GM19395 (cell line): ENCODE measurements at regions not wholly inside any gene's neighbourhood (a gene's known extent, or its start where the extent isn't known, plus 50 kb on each side); places are given as distances from the start of the nearest gene placed in this dataset.

Experiments used
- ATAC-seq: cut with Tn5 transposase; IDR thresholded peaks from one replicate; pipeline ENCODE4 v1.9.1; 2021; ENCODE audit warnings: mild to moderate bottlenecking, moderate library complexity; ENCODE audit not compliant: unreplicated experiment

GRCh38 chr20:16123623-16124022 is 449.6 kb downstream of the KIF16B start:
- ATAC-seq: no peak

DNA sequence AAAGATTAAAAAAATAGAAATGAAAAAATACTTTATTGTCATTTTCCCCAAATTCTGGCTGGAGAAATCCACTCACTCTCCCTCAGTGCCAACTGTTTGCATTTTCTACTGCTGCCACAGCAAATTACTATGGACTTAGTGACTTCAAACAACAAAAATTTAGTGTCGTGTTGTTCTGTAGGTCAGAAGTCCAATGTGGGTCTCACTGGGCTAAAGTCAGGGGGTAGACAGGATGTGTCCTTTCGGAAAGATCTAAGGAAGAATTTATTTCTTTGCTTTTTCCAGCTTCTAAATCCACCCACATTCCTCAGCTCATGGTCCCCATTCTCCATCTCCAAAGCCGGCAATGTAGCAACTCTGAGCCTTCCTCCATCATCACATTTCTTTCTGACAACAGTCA is 453.3 kb downstream of the KIF16B start:
- ATAC-seq: no peak

DNA sequence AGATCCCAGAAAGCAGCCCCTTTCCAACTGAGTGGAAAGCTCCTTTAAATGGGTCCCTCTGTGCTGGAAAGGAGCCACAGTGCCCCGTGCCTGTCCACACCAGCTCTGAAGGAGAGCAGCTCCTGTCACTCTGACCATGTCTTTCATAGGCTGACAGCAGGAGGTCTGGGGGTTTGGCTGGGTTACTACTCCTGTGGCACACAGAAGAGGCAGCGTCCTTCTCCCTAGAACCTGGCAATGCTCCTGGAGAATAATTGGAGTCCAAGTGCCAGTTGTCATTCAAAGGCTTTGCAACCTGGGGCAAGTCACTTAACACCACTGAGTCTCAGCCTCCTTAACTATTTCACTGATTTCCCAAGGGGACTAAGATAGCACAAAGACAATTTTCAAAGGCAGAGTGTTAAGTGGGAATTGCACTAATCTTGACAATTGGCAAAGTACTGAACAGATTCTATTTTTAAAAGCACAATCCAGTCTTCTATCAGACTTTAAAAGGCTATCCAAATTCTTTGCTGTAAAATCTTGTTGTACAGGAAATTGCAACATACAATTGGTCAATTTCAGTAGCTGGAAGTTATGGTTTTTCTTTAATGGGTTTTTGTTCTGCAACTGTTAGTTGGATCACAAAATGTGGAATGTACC is 457.2 kb downstream of the KIF16B start:
- ATAC-seq: no peak

- ATAC-seq: no peak
Measured at GRCh38 chr20:16113736-16114135, 459.5 kb downstream of the KIF16B start.

GRCh38 chr20:16111852-16112412 is 461.3 kb downstream of the KIF16B start:
- no peak for ATAC-seq

DNA sequence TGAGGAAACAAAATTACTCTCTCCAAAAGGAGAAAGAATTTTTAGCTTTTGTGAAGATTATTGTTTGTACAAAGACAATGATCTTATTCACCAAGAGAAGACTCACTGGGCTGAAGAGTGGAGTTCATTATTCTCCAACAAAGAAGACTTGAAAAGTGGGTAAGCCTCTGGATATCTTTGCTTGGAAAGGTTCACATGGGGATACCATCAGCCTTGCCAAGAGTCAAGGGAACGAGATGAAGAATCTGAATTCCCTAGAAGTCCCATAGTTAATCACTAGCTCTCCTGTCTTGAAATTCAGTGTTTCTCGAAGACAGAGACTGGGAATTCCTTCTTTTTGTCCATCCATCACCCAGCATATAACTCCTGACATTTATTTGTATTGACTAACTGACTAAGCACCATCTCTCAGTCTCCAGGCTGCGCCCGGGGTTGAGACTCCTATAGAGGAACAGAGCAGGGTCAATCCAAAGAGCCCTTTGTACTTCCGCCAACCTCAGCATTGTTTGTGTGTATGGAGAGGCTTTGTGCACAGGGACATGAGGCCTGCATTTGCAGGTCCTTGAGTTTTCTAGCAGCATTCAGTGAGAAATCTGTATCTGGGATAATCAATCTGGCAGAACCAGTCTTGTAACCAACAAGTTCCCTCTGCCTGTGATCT is 461.9 kb downstream of the KIF16B start:
- ATAC-seq: no peak

DNA sequence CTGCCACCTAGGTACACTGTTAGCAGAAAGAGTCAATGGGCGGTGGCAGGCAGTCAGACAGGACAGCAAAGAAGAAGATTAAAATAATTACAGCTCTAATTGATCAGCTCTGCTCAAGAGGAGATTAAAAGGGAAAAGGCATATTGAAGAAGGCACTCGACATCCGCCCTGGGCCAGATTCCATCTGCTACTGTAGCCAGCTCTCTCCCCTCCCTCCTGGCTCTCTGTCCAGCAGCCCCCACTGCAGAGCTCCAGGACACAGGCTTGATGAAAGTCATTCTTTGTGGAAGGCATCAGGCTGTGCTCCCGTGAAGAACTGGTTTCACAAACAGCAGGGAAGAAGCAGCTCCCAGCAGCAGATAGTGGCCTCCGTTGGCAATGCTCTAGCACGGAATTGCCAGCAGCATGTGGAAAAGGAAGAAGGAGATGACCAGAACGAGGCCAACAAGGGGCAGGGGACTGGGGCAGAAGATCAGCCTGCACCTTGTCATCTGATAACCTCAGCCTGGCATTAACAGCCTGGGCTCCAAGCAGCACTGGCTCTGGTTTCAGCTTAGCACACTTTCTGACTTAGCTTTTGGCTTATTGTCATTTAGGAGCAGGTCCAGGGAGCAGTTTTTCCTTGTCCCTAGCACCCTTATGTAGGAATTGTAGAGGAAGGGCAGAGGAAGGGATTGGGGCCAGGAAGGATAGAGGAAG is 465.9 kb downstream of the KIF16B start:
- ATAC-seq: no peak

- no peak for ATAC-seq
Measured at GRCh38 chr20:16106191-16106849, 466.9 kb downstream of the KIF16B start.

DNA sequence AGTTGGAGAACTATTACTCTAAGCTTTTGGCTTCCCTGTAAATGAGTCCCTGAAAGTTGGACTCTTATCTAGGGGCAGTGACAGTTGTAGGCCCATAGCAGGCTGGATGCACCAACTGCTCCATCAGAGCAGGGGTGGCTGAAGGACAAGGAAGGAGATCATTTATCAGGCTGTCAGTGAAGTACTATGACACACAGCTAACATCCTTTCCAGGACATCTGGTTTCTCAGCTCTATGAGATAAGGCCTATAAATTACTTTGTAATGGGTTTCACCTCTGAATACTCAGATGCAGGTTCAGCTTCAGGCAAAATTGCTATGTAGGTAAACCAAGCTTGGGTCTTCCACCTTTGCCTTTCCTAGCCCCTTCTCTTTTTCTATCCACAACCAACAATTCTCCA is 468.5 kb downstream of the KIF16B start:
- no peak for ATAC-seq
